Testis (tissue), 2 donors: ENCODE measurements at regions not wholly inside any gene's neighbourhood (a gene's known extent, or its start where the extent isn't known, plus 50 kb on each side); places are given as distances from the start of the nearest gene placed in this dataset.

ENCODE experiments used
- DNase-seq: peaks from one replicate; pipeline ENCODE4 v3.0.0-alpha.2; 2019
- H3K27ac ChIP-seq, 2 donors: fragments of 200-600 bp; sonication (generic); one replicate each; pipeline ENCODE4 v1.5.1; 2019
- H3K27me3 ChIP-seq: fragments of 200-600 bp; sonication (generic); one replicate; pipeline ENCODE4 v1.5.1; 2019
- H3K36me3 ChIP-seq: fragments of 200-600 bp; sonication (generic); one replicate; pipeline ENCODE4 v1.5.1; 2017; ENCODE audit warnings: low read depth; ENCODE audit errors: missing control alignments
- H3K4me1 ChIP-seq: fragments of 200-600 bp; sonication (generic); one replicate; pipeline ENCODE4 v1.5.1; 2019
- H3K4me3 ChIP-seq, 2 donors: fragments of 200-600 bp; sonication (generic); one replicate each; pipeline ENCODE4 v1.5.1; 2017 to 2019
- H3K9me3 ChIP-seq: fragments of 200-600 bp; sonication (generic); one replicate; pipeline ENCODE4 v1.5.1; 2017
- CTCF ChIP-seq, 3 experiments: fragments of 450-650 bp in 2 of 3; fragments of 200-600 bp in 1 of 3; sonication (generic) in 1 of 3; IDR thresholded peaks; one replicate each; pipeline ENCODE4 v1.5.1; 2016 to 2019; ENCODE audit warnings: antibody characterized with exemption in 3 of 3, mild to moderate bottlenecking in 2 of 3, moderate library complexity in 1 of 3
- POLR2A ChIP-seq: fragments of 450-650 bp; IDR thresholded peaks from one replicate; pipeline ENCODE4 v1.6.1; 2017; ENCODE audit warnings: antibody characterized with exemption, mild to moderate bottlenecking, moderate library complexity
- WGBS, 2 donors: methylation state at CpG; one replicate each; pipeline ENCODE4 v1.1.5; 2018; 5-methylcytosine and 5-hydroxymethylcytosine counted together
- intact Hi-C: fragments of 100-400 bp; cut with DNase I; formaldehyde crosslinking; loops from one replicate; pipeline ENCODE4 v1.15.1; 2023; ENCODE audit warnings: low total_unique reads

- no peak for DNase-seq
- TF ChIP-seq POLR2A (no peak), CTCF (IDR thresholded peaks at IDR 0.05) (no peak)
- Histone ChIP-seq H3K4me3 (no peak overlapping the region), H3K9me3 (no peaks in the 10 kb centered on the region), H3K27ac (no peak overlapping the region), H3K27me3 (no peaks in the 10 kb centered on the region), H3K4me1 (no peaks in the 10 kb centered on the region), H3K36me3 (no peaks in the 10 kb centered on the region)
- 87 to 94% methylated on average over 7 of the region's 7 CpGs for WGBS, 2 donors
- intact Hi-C loops = no loop called here
Observed at GRCh38 chr17:62322313-62322712, 58.0 kb upstream of the EFCAB3 start.

- Histone ChIP-seq H3K36me3 (no peaks in the 10 kb centered on the region), H3K27me3 (no peaks in the 10 kb centered on the region), H3K27ac (no peak overlapping the region), H3K9me3 (no peaks in the 10 kb centered on the region), H3K4me3 (no peak overlapping the region), H3K4me1 (no peaks in the 10 kb centered on the region)
- TF ChIP-seq POLR2A (no peak), CTCF (IDR thresholded peaks at IDR 0.05) (no peak)
- intact Hi-C loops = no loop called here
- WGBS, 2 donors = 64 to 76% methylated on average over 1 of the region's 1 CpG
- no peak for DNase-seq
Observed at GRCh38 chr17:62321451-62321850, 58.9 kb upstream of the EFCAB3 start.

GRCh38 chr17:62319846-62320245, 60.5 kb upstream of the EFCAB3 start:
- intact Hi-C loops = no loop called here
- Histone ChIP-seq H3K27me3 (no peaks in the 10 kb centered on the region), H3K9me3 (no peaks in the 10 kb centered on the region), H3K36me3 (no peaks in the 10 kb centered on the region), H3K4me1 (no peaks in the 10 kb centered on the region), H3K27ac (no peak overlapping the region), H3K4me3 (no peak overlapping the region)
- TF ChIP-seq CTCF (IDR thresholded peaks at IDR 0.05) (no peak), POLR2A (no peak)
- DNase-seq = no peak
- 92 to 97% methylated on average over 1 of the region's 1 CpG for WGBS, 2 donors

- DNase-seq = no peak
- H3K4me1 ChIP-seq = no peaks in the 10 kb centered on the region
- intact Hi-C loops = no loop called here
Observed at GRCh38 chr17:62309396-62309795, 71.0 kb upstream of the EFCAB3 start.

More at GRCh38 chr17:62309396-62309795, 71.0 kb upstream of the EFCAB3 start:
- H3K27ac ChIP-seq = no peak overlapping the region
- H3K27me3 ChIP-seq = no peaks in the 10 kb centered on the region
- no peaks in the 10 kb centered on the region for H3K36me3 ChIP-seq
- H3K4me3 ChIP-seq = no peak overlapping the region
- H3K9me3 ChIP-seq = no peaks in the 10 kb centered on the region
- no peak for TF ChIP-seq CTCF (IDR thresholded peaks at IDR 0.05)
- TF ChIP-seq POLR2A = no peak
